Mammary epithelial cell (primary cell): ENCODE measurements at regions not wholly inside any gene's neighbourhood (a gene's known extent, or its start where the extent isn't known, plus 50 kb on each side); places are given as distances from the start of the nearest gene placed in this dataset.

ENCODE experiments used
- CTCF ChIP-seq, 2 donors: IDR thresholded peaks in 1 of 2; conservative IDR thresholded peaks in 1 of 2; 2 replicates each; pipeline ENCODE4 v1.5.1; 2011 to 2012; ENCODE audit warnings: inconsistent platforms in 2 of 2, low read length in 2 of 2, mild to moderate bottlenecking in 2 of 2, control low read depth in 1 of 2, low read depth in 1 of 2; ENCODE audit not compliant: insufficient read depth in 1 of 2; ENCODE audit errors: extremely low read depth in 1 of 2
- EZH2 ChIP-seq: IDR thresholded peaks from 2 replicates; pipeline ENCODE4 v1.6.1; 2012; ENCODE audit warnings: low read length, inconsistent platforms, borderline replicate concordance

GRCh38 chr2:222799262-222799918 is 61.4 kb upstream of the ACSL3 start:
- TF ChIP-seq CTCF (conservative IDR thresholded peaks at IDR 0.05 in 1 of 2, IDR thresholded peaks at IDR 0.05 in 1 of 2; ENCODE audit: extremely low read depth in 1 of 2, insufficient read depth in 1 of 2, low read depth in 1 of 2, low read length in 2 of 2), result no peak
- TF ChIP-seq EZH2, result no peak
